ENCODE measurements at regions not wholly inside any gene's neighbourhood (a gene's known extent, or its start where the extent isn't known, plus 50 kb on each side); places are given as distances from the start of the nearest gene placed in this dataset.

DNA sequence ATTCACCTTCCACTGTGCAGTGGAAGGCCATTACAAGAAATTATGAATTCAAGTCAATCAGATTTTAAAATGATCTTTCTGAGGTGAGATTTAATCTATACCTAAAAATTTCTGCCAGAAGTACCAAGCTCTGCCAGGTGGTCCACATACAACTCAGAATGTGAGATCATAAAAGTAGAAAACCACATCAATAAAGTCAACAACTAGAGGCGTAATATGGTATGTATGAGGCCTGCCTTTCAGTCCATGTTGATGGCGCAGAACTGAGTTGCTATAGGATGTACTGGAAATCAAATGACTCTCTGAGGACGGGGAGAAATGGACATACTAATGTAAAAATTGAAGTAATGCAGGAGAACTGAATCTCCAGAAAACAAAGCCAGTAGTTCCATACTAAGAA lies 163.8 kb upstream of the FBXL4 start:
- DNase-seq (ENCODE audit: low read depth, low spot score) = no peak
- Histone ChIP-seq H3K4me1 (ENCODE audit: control insufficient read depth in 1 of 2, insufficient read depth in 2 of 2, low read length in 2 of 2) (no peaks in the 10 kb centered on the region), H3K27me3 (ENCODE audit: insufficient read depth, low read length) (peaks cover 96% of the 10 kb centered on the region), H3K36me3 (ENCODE audit: control insufficient read depth in 1 of 2, insufficient read depth in 2 of 2, low read length in 2 of 2) (no peaks in the 10 kb centered on the region), H3K4me2 (ENCODE audit: low read length) (no peak overlapping the region), H3K9ac (ENCODE audit: low read length) (no peak overlapping the region), H3K27ac (ENCODE audit: low read depth, low read length) (no peak overlapping the region), H3K4me3 (replicated peaks in 1 of 2; ENCODE audit: low read depth in 1 of 2, low read length in 2 of 2) (no peak overlapping the region), H3K9me2 (ENCODE audit: insufficient read depth) (no peaks in the 10 kb centered on the region), H3K79me2 (ENCODE audit: insufficient read depth, low read length) (no peaks in the 10 kb centered on the region), H4K20me1 (ENCODE audit: insufficient read depth) (no peaks in the 10 kb centered on the region), H2AFZ (ENCODE audit: low read depth, low read length, poor library complexity, severe bottlenecking) (no peak overlapping the region), H3K9me3 (ENCODE audit: control insufficient read depth in 1 of 2, insufficient read depth in 1 of 2, low read depth in 1 of 2, low read length in 2 of 2) (no peaks in the 10 kb centered on the region)
- no peak for ATAC-seq
- intact Hi-C loops (cut with micrococcal nuclease) = no loop called here
- POLR2A ChIA-PET = no interaction called here
- CTCF ChIA-PET = no interaction called here
- BruUV-seq (replicated peaks) = no TSS peak
- TF ChIP-seq SRF (IDR thresholded peaks at IDR 0.05; ENCODE audit: low read depth) (no peak), SP1 (IDR thresholded peaks at IDR 0.05; ENCODE audit: low read depth) (no peak), POLR2AphosphoS5 (IDR thresholded peaks at IDR 0.05; ENCODE audit: low read depth, low read length) (no peak), ZFX (IDR thresholded peaks at IDR 0.05) (no peak), ZNF274 (IDR thresholded peaks at IDR 0.05; ENCODE audit: low read depth, low read length) (no peak), RAD21 (IDR thresholded peaks at IDR 0.05; ENCODE audit: low read depth) (no peak)
- TF ChIP-seq, protein P1, sequence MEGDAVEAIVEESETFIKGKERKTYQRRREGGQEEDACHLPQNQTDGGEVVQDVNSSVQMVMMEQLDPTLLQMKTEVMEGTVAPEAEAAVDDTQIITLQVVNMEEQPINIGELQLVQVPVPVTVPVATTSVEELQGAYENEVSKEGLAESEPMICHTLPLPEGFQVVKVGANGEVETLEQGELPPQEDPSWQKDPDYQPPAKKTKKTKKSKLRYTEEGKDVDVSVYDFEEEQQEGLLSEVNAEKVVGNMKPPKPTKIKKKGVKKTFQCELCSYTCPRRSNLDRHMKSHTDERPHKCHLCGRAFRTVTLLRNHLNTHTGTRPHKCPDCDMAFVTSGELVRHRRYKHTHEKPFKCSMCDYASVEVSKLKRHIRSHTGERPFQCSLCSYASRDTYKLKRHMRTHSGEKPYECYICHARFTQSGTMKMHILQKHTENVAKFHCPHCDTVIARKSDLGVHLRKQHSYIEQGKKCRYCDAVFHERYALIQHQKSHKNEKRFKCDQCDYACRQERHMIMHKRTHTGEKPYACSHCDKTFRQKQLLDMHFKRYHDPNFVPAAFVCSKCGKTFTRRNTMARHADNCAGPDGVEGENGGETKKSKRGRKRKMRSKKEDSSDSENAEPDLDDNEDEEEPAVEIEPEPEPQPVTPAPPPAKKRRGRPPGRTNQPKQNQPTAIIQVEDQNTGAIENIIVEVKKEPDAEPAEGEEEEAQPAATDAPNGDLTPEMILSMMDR (IDR thresholded peaks at IDR 0.05 in 2 of 3, conservative IDR thresholded peaks at IDR 0.05 in 1 of 3; ENCODE audit: borderline replicate concordance in 1 of 3, insufficient read depth in 1 of 3, low read depth in 2 of 3, low read length in 2 of 3) = no peak
- TF ChIP-seq, protein P2, sequence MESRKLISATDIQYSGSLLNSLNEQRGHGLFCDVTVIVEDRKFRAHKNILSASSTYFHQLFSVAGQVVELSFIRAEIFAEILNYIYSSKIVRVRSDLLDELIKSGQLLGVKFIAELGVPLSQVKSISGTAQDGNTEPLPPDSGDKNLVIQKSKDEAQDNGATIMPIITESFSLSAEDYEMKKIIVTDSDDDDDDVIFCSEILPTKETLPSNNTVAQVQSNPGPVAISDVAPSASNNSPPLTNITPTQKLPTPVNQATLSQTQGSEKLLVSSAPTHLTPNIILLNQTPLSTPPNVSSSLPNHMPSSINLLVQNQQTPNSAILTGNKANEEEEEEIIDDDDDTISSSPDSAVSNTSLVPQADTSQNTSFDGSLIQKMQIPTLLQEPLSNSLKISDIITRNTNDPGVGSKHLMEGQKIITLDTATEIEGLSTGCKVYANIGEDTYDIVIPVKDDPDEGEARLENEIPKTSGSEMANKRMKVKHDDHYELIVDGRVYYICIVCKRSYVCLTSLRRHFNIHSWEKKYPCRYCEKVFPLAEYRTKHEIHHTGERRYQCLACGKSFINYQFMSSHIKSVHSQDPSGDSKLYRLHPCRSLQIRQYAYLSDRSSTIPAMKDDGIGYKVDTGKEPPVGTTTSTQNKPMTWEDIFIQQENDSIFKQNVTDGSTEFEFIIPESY (IDR thresholded peaks at IDR 0.05; ENCODE audit: extremely low read depth, insufficient replicate concordance, low read length) = no peak
- RAD21 ChIA-PET (ENCODE audit: low non-redundant PET in 1 of 2, low total read pairs in 2 of 2, uncharacterized antibody in 2 of 2, unreplicated experiment in 2 of 2) = no interaction called here

All from HCT116 (cell line).